Head of caudate nucleus (tissue), 42 donors: ENCODE measurements at regions not wholly inside any gene's neighbourhood (a gene's known extent, or its start where the extent isn't known, plus 50 kb on each side); places are given as distances from the start of the nearest gene placed in this dataset.
"Not testable (repeated sequence)": the region's sequence is repeated elsewhere in the genome, so short reads cannot be mapped to it uniquely, and the experiment has no call there.

ENCODE experiments used
- DNase-seq, 42 donors: peaks; one replicate each; pipeline versions ENCODE4 v3.0.0 to v3.0.0-alpha.2; 2020 to 2021; ENCODE audit warnings: mixed read lengths in 7 of 42
- intact Hi-C: fragments of 100-400 bp; cut with DNase I; formaldehyde crosslinking; loops from one replicate; pipeline ENCODE4 v1.15.0; 2022

DNA sequence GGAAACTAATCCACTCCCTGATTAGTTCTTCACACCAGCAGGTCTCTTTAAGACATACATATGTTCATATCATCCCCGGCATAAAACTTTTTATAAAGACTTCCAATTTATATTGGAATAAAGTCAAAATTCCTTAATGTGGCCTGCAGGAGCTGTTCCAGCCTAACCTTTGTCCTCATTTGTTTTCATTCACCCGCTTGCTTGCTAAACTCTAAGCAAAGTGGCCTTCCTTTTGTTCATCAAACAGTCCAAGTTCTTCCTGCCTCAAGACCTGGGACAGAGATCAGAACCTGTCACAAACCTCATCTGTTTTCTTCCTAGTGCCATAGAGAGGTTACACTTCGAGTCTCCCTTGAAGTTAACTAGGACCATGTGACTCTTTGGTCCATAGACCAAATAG, 339.4 kb upstream of the ID2 start:
- no peak for DNase-seq

DNA sequence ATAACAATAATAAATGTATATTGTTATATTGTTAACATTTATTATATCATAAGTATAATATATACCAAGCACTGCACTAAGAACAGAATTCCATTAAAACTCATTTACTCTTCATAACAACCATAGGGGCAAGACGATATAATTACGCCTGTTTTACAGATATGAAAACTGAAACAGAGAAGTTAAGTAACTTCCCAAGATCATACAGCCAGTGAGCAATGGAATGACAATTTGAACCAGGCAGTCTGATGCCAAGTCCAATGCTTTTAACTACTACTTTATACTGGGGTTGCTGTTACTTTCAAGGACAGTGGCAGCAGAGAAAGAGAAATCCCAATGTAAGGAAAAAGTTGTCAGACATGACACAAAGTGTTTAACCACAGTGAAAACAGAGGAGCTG, 338.8 kb upstream of the ID2 start:
- intact Hi-C loops: no loop called here

More for the DNA sequence above, 339.4 kb upstream of the ID2 start:
- intact Hi-C loops: no loop called here

DNA sequence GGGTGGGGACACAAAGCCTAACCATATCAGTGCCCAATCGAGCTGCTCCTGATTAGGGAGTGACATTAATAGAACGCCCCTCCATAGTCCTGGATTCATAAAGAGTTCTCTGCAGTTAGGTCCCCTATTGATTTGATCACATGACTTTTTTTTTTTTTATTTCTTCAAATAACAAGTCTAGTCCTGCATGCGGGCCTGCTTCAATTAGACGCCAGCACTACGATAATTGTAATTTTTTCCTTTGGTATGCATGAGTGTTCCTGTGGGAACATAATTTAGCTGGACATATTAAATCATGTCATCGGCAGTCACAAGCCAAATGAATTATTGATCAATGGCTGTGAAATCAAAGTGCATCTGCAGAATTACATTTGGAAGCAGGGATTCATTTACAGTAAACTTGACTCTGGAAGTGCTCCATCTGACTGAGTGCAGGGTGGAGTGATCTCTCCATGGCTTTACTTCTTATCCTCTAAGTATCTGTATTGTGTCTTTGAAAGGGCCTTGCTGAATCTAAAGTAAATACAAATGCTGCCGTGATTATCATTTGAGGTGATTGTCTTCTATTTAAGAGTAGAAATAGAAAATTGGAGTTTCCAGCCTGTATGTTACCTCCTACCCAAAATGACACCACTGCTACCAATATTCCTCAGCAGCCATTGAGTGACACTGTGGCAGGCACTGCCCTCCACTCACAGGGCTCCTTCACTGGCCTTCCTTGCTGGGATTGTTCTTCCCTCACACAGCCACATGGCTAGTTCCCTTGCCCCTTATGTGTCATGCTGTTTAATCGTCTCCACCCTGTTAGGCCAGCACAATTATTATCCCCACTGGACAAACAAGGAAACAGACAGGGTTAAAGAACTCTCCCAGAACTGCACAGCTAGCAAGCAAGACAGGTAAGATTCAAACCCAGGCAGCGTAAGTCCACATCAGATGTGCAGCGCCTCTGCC, 337.4 kb upstream of the ID2 start:
- intact Hi-C loops: no loop called here
- no peak for DNase-seq

More for the DNA sequence above, 338.8 kb upstream of the ID2 start:
- DNase-seq: no peak

DNA sequence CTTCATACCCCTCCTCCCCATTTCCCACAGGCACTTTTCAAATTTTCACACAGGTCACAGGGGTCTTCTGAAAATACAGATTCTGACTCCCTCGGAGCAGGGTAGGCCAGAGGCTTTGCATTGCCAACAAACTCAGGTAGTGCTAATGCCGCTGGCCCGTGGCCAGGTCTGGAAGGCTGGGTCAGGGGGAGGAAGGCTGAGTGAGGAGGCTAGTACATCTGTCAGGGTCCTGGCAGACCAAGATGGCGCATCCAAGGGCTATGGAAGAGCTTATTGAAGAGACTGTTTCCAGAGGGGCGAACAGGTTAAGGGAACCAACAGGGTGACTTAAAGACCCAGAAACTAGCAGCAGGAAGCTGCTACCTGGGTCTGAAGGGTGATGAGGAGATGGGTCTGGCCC, 336.7 kb upstream of the ID2 start:
- intact Hi-C loops: no loop called here
- no peak for DNase-seq

DNA sequence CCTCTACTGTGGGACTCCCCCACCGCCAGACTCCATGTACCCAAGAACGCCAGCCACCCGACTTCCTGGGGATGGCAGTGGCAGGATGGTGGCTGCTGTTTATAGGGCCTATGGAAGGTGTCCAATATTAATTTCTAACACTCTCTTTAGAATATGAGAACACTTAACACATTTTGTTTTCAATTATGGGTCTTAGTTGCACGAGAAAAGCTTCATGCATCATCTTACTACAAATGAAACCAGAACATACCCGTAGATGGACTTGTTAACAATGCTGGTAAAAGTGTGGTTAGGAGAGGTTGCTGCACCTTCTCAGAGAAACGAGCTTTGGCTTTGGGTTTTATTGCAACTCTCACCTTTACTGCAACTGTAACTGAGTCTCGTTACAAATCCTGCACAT, 335.6 kb upstream of the ID2 start:
- intact Hi-C loops: no loop called here
- no peak for DNase-seq

DNA sequence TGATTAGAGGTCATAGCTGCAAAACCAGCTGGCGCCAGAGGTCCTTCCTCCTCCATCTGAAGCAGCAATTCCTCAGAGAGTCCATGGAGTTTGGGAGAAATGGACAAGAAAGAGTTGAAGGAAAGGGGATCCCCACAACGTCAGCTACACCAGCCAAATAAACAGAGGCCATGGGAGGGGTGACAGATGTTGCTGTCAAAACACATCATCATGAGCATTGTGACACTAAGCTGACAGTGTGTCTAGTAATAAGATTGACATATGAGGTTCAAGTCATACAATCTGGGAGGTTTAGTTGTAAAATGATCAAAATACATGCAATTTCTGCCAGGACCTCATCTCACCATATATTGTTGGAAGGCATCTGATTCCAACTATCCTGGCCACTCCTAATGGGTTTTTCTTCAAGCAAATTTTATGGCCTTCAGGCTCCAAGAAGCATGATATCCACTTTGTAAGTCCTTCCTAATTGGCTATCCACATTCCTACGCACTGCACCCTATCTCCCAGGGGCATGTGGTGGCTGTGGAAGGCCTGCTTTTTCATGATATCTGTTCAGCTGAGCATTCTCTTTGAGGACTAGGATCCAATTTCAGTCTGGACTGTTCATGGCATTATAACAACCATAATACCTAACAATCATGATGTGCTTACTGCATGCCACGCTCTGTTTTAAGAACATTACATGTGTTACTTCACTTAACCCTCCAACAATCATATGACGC, 335.0 kb upstream of the ID2 start:
- intact Hi-C loops: no loop called here
- no peak for DNase-seq

DNA sequence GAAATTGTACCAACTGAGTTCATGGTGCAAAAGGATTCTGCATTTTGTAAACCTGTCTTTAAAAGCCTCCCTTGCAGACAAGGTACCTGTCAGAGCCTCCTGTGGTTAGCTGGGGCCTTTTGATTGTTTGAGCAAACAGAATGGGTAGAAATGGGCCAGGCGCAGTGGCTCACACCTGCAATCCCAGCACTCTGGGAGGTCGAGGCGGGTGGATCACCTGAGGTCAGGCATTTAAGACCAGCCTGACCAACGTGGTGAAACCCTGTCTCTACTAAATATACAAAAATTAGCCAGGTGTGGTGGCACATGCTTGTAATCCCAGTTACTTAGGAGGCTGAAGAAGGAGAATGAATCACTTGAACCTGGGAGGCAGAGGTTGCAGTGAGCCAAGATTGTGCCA, 332.9 kb upstream of the ID2 start:
- DNase-seq, intact Hi-C loops: not testable (repeated sequence)

DNA sequence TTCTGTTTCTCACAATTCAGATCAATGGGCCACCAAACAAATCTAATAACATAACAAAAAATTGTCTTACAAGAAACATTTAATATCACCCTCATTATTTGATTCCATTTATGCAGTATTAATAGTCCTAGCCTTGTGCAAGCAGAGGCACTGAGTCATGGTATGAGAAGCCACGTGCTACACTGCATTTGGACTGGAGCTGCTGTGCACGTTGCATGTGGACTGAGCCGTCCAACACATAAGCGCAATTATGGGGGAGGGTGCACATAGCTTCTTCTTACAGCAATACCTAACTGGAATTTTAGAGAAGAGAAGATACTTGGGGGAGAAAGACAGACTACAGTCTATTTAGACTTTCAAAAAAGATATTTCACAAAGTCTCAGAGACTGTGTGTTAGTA, 329.6 kb upstream of the ID2 start:
- DNase-seq: no peak
- intact Hi-C loops: no loop called here

DNA sequence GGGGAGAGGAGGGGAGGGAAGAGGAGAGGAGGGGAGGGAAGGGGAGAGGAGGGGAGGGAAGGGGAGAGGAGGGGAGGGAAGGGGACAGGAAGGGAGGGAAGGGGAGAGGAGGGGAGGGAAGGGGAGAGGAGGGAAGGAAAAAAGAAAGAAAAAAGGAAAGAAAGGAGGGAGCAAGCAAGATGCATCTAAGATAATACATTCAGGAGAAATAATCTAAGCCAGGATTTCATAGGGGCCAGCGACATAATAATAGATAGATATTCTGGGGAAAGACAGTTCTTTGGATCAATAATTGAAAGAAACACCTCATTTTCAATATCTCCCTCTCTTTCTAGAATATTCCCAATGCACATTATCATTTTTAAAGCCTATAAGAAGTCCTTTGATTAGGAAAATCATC, 328.9 kb upstream of the ID2 start:
- intact Hi-C loops: no loop called here
- no peak for DNase-seq

DNA sequence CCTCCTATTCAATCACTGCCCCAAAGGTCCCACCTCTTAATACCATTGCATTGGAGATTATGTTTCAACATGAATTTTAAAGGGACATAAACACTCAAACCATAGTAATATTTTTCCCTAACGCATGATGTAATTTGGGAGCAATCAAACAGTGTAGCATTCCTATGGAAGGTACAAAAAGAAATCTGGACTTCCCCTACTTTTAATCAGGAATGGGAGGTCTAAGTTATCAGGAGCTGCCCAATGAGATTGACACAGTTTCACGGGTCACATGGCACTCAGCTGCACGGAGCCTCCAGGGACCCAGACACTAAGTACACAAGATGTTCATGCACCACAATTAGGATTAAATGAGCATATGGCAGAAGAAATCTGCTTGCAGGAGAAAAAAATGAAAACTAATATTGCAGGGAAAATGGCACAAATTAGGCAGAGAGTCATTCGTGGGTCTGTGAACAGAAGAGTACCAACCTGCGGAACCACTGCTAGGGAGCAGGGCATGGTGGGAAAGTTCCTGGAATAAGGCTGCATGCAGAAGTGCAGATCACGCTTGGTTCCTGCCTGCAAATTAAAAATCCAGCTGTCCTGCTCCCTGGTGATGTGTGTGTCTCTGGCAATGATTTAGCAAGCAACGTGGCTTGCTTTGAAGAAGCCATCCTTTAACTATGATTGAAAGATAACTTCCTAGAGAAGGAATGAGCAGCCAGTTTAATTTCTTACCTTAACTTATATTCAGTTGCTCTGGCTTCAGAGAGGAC, 326.6 kb upstream of the ID2 start:
- no peak for DNase-seq
- intact Hi-C loops: no loop called here

DNA sequence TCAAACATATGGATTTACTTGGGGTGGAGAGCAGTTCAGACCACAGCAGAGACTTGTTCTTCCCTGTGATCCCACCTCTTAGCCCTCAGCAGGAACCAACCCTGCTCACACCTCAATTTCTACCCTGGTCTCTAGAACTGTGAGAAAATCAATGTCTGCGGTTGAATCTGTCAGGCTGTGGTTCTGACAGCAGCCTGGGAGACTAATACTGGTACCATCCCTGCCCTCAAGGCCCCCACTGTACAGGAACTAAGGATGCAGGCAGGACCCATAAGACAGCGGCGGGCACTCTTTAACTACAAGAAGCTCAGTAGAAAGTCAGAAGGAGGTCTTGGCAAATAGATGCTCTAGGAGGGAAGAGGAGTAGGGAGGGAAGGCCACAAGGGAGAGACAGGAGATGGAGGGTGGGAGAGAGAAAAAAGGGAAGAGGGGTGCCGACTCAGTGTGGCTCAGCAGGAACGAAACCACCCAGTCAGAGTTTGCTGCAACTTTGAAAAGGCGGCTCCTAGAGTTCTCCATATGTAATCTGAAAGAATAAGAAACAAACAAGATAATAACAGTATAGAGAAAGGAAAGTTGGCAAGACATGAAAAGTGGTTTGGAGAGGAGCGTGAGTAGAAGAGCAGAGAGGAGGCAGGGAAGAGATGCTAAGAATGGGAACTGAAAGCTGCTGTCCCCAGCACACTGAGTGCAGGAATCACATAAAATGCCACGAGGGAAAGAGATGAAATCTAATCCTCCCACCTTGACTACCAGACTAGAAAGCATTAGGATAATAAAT, 323.9 kb upstream of the ID2 start:
- no peak for DNase-seq
- intact Hi-C loops: no loop called here

DNA sequence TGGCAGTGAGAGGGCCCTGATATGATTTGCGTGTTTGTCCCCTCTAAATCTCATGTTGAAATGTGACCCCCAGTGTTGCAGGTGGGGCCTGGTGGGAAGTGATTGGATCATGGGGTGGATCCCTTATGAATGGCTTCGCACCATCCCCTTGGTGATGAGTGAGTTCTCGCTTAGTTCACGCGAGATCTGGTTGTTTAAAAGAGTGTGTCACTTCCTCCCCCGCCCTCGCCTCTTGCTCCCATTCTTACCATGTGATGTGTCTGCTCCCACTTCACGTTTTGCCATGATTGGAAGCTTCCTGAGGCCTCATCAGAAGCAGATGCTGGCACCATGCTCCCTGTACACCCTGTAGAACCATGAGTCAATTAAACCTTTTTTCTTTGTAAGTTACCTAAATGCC, 319.9 kb upstream of the ID2 start:
- intact Hi-C loops: no loop called here

DNA sequence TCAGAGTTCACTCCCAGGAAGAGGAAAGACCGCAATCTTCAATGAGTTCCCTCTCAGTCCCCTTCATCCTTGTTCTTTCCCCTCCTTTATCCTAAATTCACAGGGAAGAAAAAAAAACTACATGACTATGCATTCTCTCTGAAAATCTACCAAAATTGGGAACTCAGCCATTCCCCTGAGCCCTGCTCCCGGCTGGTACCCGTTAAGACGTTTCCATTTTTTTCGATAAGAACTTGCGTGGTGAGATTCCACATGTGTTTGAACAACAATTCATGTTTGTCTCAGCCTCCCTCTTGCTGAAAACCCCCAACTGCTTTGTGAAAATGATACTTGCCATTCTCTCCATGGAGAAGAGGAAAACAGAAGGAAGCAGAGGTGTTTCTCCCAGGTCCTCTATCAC, 318.7 kb upstream of the ID2 start:
- intact Hi-C loops: no loop called here
- DNase-seq: no peak

More for the DNA sequence above, 319.9 kb upstream of the ID2 start:
- no peak for DNase-seq

DNA sequence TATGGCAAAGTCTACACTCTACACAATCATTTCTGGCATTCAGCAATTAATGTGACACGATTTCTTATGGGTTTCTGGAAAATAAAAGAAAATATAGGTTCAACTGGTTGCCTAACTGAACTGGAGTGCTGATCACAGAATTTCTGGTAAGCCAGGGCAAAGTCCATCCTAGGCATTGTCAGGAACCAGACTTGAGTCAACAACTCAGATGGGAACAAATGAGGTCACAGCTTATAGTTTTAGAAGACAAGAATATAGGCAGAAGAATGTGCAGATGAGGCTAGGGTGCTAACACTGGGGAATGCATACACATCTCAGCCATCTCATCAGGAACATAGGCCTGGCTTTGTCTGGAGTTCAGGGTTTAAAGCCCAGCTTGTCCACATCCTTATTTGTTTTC, 317.2 kb upstream of the ID2 start:
- intact Hi-C loops: no loop called here
- DNase-seq: peak in 1 of 42 donors; percentile 4

DNA sequence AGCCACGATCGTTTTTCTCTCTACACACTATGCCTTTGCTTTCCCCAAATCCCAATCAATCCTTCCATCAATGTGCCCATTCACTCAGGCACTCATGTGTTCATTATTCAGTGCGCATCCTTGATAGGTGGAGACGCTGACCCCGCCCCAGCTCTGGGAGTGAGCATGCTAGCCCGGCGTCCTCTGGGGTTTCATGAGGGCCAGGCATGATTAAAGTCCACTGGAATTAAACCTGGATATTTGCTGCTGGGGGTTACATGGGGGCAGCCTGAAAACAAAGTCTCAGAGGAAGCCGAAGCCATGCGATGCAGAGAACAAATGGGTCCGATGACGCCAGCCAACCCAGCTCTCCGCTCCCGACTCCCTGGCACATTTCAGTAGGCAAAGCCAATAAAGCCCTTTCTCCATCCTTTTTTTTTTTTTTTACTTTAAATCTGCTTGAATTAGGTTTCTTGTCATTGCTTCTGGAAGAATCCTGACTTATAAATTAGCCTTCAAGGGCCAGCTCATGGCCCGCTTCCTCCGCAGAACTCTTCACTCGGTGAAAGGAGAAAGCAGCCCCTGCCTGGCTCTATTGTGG, 316.4 kb upstream of the ID2 start:
- DNase-seq: peak in 9 of 42 donors; percentile 7 to 53 (median 18)
- intact Hi-C loops: no loop called here

DNA sequence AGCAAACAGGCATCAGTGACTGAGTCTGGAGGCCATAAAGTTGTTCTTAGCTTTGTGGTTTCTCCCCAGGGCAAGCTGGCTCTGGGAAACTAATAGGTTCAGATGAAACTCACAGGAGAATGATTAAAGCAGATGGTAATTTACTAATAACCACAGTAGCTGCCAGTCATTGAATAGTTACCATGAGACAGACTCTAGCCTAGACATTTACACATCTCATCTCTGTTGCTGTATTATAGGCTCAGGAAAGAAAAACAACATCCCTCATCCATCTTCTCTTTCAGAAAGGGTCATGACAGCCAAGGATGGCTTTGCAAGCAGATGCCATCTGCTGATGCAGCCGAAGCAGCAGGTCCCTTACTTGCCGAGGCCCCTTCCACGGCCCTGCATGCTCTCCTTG, 314.0 kb upstream of the ID2 start:
- intact Hi-C loops: no loop called here
- DNase-seq: no peak

DNA sequence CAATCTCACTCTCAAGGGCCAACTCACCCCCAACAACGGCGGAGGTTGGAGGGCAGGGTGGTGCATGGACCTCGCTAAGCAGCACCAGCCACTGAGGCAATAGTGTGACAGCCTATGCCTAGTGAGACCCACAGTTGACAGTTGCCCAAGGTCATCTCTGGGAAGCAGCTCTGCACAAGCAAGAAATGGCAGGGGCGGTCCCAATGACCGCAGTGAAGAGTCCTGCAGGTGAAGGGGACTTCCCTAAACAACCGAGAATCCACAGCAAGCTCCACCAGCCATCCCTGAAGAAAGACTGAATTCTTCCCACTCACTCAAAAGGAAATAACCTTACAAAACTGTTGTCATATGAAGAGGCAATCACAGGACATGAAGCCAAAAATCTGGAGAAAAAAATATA, 313.4 kb upstream of the ID2 start:
- intact Hi-C loops: no loop called here
- peak in 1 of 42 donors; percentile 34 for DNase-seq

DNA sequence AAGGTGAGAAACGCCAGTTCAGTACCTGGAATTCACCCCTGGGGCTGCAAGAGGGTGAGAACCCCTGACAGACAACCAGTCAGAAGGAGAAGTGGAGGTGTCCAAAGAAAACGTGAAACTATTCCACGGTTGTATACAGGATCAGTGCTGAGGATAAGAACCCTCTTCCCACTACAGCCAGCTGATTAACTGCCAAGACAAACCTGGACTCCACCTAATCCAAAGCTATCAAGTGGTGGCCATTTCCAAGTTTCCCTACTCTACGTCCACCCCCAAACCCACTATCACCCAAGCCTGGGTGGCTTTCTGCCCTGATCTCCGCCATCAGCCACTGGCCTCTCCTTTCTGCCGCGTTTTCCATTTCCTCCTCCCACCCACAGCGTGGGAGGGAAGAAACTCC, 312.3 kb upstream of the ID2 start:
- DNase-seq: peak in 1 of 42 donors; percentile 13
- intact Hi-C loops: no loop called here
